C4-2B (cell line): ENCODE measurements at regions not wholly inside any gene's neighbourhood (a gene's known extent, or its start where the extent isn't known, plus 50 kb on each side); places are given as distances from the start of the nearest gene placed in this dataset.

Source experiments
- ZFX ChIP-seq: fragments of 450-650 bp; IDR thresholded peaks from 2 replicates; pipeline ENCODE4 v1.6.1; 2017
- TF ChIP-seq, protein P1 (sequence below): fragments of 450-650 bp; conservative IDR thresholded peaks from 2 replicates; pipeline ENCODE4 v1.5.1; 2017; ENCODE audit warnings: mild to moderate bottlenecking

DNA sequence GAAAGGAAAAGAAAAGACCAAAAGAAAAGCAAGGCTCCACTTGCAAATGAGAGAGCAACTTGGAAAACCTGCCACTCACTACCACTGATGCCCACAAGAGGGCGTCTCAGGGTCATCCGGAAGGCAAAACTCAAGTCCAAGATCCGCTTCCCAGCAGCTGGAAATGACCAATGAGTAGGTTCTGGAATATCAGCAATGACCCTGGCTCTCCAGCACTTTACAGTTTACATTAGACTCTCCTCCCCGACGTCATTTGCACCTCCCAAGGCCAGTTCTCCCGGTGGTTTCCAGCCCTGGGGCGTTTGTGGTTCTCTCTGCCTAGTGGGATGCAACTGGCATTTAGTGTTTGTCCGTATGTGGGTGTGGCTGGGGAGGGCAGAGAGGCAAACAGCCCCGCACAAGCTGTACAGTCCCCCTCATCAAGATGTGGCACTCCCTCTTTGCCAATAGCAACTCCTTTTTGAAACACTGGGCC, 193.8 kb upstream of the ZNF618 start:
- TF ChIP-seq, protein P1, sequence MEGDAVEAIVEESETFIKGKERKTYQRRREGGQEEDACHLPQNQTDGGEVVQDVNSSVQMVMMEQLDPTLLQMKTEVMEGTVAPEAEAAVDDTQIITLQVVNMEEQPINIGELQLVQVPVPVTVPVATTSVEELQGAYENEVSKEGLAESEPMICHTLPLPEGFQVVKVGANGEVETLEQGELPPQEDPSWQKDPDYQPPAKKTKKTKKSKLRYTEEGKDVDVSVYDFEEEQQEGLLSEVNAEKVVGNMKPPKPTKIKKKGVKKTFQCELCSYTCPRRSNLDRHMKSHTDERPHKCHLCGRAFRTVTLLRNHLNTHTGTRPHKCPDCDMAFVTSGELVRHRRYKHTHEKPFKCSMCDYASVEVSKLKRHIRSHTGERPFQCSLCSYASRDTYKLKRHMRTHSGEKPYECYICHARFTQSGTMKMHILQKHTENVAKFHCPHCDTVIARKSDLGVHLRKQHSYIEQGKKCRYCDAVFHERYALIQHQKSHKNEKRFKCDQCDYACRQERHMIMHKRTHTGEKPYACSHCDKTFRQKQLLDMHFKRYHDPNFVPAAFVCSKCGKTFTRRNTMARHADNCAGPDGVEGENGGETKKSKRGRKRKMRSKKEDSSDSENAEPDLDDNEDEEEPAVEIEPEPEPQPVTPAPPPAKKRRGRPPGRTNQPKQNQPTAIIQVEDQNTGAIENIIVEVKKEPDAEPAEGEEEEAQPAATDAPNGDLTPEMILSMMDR, result peak; percentile 96
- TF ChIP-seq ZFX, result no peak
